K562 (cell line): ENCODE measurements at regions not wholly inside any gene's neighbourhood (a gene's known extent, or its start where the extent isn't known, plus 50 kb on each side); places are given as distances from the start of the nearest gene placed in this dataset.

Experiments
- CHAMP1 ChIP-seq: fragments of 450-650 bp; IDR thresholded peaks from 2 replicates; pipeline ENCODE4 v1.6.1; 2016; ENCODE audit warnings: mild to moderate bottlenecking
- CLOCK ChIP-seq: fragments of 250-450 bp; sonication (Bioruptor Pico); IDR thresholded peaks from 2 replicates; pipeline ENCODE4 v1.4.0; 2020; ENCODE audit warnings: mild to moderate bottlenecking, moderate library complexity, borderline replicate concordance
- CXXC5 ChIP-seq: fragments of 250-450 bp; sonication (Bioruptor Pico); IDR thresholded peaks from 2 replicates; pipeline ENCODE4 v1.8.0; 2022; ENCODE audit warnings: inconsistent platforms, mild to moderate bottlenecking, moderate library complexity
- HMG20A ChIP-seq: fragments of 450-650 bp; formaldehyde crosslinking; conservative IDR thresholded peaks from 2 replicates; pipeline ENCODE4 v1.4.0; 2020; ENCODE audit warnings: mild to moderate bottlenecking, mixed read lengths
- JUNB ChIP-seq: fragments of 450-650 bp; formaldehyde crosslinking; conservative IDR thresholded peaks from 2 replicates; pipeline ENCODE4 v1.4.0; 2020; ENCODE audit warnings: mild to moderate bottlenecking
- KDM2B ChIP-seq: fragments of 250-450 bp; sonication (Bioruptor Pico); IDR thresholded peaks from 2 replicates; pipeline ENCODE4 v1.8.0; 2021; ENCODE audit warnings: mild to moderate bottlenecking, moderate library complexity
- LCOR ChIP-seq: sonication (generic); formaldehyde crosslinking; IDR thresholded peaks from 2 replicates; pipeline ENCODE4 v1.8.0; 2022; ENCODE audit warnings: mild to moderate bottlenecking, missing genetic modification reagents
- RBBP5 ChIP-seq: fragments of 200-600 bp; sonication (generic); IDR thresholded peaks from 2 replicates; pipeline ENCODE4 v1.6.1; 2012; ENCODE audit warnings: borderline replicate concordance, mild to moderate bottlenecking, low read length, control low read depth, inconsistent platforms; ENCODE audit not compliant: insufficient read depth, poor library complexity, severe bottlenecking
- RBM34 ChIP-seq: fragments of 200-400 bp; formaldehyde crosslinking; IDR thresholded peaks from 2 replicates; pipeline ENCODE4 v1.6.1; 2018; ENCODE audit warnings: low read length, borderline replicate concordance; ENCODE audit not compliant: insufficient read depth
- ZNF143 ChIP-seq: sonication (generic); formaldehyde crosslinking; IDR thresholded peaks from 2 replicates; pipeline ENCODE4 v1.9.0; 2022; ENCODE audit warnings: mild to moderate bottlenecking, missing genetic modification reagents
- ZNF407 ChIP-seq: fragments of 450-650 bp; IDR thresholded peaks from 2 replicates; pipeline ENCODE4 v1.6.1; 2016; ENCODE audit warnings: low read depth
- ZNF445 ChIP-seq: fragments of 250-450 bp; sonication (Bioruptor Pico); IDR thresholded peaks from 2 replicates; pipeline ENCODE4 v1.4.0; 2020; ENCODE audit warnings: low read depth, mild to moderate bottlenecking, moderate library complexity
- ZNF695 ChIP-seq: fragments of 450-650 bp; formaldehyde crosslinking; IDR thresholded peaks from 2 replicates; pipeline ENCODE4 v1.4.0; 2020; ENCODE audit warnings: mild to moderate bottlenecking, moderate library complexity
- TF ChIP-seq, protein P1 (sequence below): fragments of 250-450 bp; sonication (Bioruptor Pico); IDR thresholded peaks from 2 replicates; pipeline ENCODE4 v1.8.0; 2021; ENCODE audit warnings: borderline replicate concordance, mild to moderate bottlenecking, moderate library complexity; ENCODE audit not compliant: poor library complexity, severe bottlenecking

GRCh38 chr1:101128211-101128727 lies 102.7 kb upstream of the DPH5 start (continued):
- TF ChIP-seq CLOCK (CRISPR knock-in tag), result no peak
- TF ChIP-seq ZNF695 (CRISPR knock-in tag), result no peak
- no peak for TF ChIP-seq JUNB (CRISPR knock-in tag)
- no peak for TF ChIP-seq ZNF445 (CRISPR knock-in tag)
- no peak for TF ChIP-seq ZNF407
- no peak for TF ChIP-seq ZNF143 (CRISPR knock-in tag)
- no peak for TF ChIP-seq LCOR (CRISPR knock-in tag)
- no peak for TF ChIP-seq KDM2B (CRISPR knock-in tag)
- peak; percentile 26; the same call in 1 of the 2 replicates for TF ChIP-seq CXXC5 (CRISPR knock-in tag)
- no peak for TF ChIP-seq RBM34
- TF ChIP-seq, protein P1, sequence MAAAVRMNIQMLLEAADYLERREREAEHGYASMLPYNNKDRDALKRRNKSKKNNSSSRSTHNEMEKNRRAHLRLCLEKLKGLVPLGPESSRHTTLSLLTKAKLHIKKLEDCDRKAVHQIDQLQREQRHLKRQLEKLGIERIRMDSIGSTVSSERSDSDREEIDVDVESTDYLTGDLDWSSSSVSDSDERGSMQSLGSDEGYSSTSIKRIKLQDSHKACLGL (CRISPR knock-in tag), result no peak
- peak; percentile 63; the same call in 1 of the 2 replicates for TF ChIP-seq CHAMP1
- TF ChIP-seq RBBP5, result peak; percentile 50
- TF ChIP-seq HMG20A (CRISPR knock-in tag), result peak; percentile 13; the same call in 1 of the 2 replicates
